ENCODE measurements at regions not wholly inside any gene's neighbourhood (a gene's known extent, or its start where the extent isn't known, plus 50 kb on each side); places are given as distances from the start of the nearest gene placed in this dataset.

- H3K27me3 ChIP-seq (ENCODE audit: control insufficient read depth, insufficient read depth, low read length), result no peaks in the 10 kb centered on the region
- H3K36me3 ChIP-seq (ENCODE audit: control insufficient read depth, insufficient read depth, low read length), result no peaks in the 10 kb centered on the region
- no peak overlapping the region for H3K9ac ChIP-seq (ENCODE audit: low read depth, low read length)
- peaks cover 5% of the 10 kb centered on the region for H3K4me1 ChIP-seq (ENCODE audit: control insufficient read depth, insufficient read depth, low read length)
- no peaks in the 10 kb centered on the region for H3K9me3 ChIP-seq (ENCODE audit: control insufficient read depth, insufficient read depth, low read length)
- H3K4me3 ChIP-seq (ENCODE audit: low read depth, low read length), result no peak overlapping the region
These were observed 323.6 kb downstream of the DRD1 start for GRCh38 chr5:175120412-175120811.

DNA sequence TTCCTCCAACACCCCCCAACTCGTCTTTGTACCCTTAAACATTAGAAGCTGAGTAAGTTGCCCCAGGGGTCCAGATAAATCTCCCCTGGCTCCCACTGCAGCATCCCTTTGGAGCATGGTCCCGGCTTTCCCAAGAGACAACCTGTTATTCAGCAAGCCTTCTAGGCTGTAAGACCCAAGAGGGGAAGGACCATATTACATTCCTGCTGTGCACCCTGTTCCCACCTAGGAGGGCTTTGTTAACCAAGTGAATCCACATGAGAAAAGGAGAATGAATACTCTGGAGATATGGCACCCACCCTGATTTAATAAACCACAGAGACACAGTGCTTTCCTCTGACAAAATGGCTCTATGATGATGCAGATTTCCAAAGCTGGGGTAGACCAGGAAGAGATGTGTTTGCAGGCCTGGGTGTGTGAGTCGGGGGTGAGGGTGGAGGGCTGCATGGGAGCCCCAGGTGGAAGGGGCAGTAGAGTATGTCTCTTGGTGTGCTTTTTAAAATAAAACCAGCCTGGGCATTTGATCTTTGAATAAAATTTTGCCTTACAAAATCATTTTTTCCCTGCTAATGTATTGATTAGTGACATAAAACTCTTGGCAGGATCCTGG, 325.2 kb downstream of the DRD1 start:
- H3K27me3 ChIP-seq (ENCODE audit: control insufficient read depth, insufficient read depth, low read length), result no peaks in the 10 kb centered on the region
- H3K4me1 ChIP-seq (ENCODE audit: control insufficient read depth, insufficient read depth, low read length), result peaks cover 5% of the 10 kb centered on the region
- no peaks in the 10 kb centered on the region for H3K9me3 ChIP-seq (ENCODE audit: control insufficient read depth, insufficient read depth, low read length)
- no peak overlapping the region for H3K4me3 ChIP-seq (ENCODE audit: low read depth, low read length)
- H3K36me3 ChIP-seq (ENCODE audit: control insufficient read depth, insufficient read depth, low read length), result no peaks in the 10 kb centered on the region
- no peak overlapping the region for H3K9ac ChIP-seq (ENCODE audit: low read depth, low read length)

GRCh38 chr5:175116466-175117048, 327.4 kb downstream of the DRD1 start:
- peaks cover 5% of the 10 kb centered on the region for H3K4me1 ChIP-seq (ENCODE audit: control insufficient read depth, insufficient read depth, low read length)
- no peak overlapping the region for H3K9ac ChIP-seq (ENCODE audit: low read depth, low read length)
- H3K4me3 ChIP-seq (ENCODE audit: low read depth, low read length), result no peak overlapping the region
- no peaks in the 10 kb centered on the region for H3K9me3 ChIP-seq (ENCODE audit: control insufficient read depth, insufficient read depth, low read length)
- H3K27me3 ChIP-seq (ENCODE audit: control insufficient read depth, insufficient read depth, low read length), result no peaks in the 10 kb centered on the region
- no peaks in the 10 kb centered on the region for H3K36me3 ChIP-seq (ENCODE audit: control insufficient read depth, insufficient read depth, low read length)

DNA sequence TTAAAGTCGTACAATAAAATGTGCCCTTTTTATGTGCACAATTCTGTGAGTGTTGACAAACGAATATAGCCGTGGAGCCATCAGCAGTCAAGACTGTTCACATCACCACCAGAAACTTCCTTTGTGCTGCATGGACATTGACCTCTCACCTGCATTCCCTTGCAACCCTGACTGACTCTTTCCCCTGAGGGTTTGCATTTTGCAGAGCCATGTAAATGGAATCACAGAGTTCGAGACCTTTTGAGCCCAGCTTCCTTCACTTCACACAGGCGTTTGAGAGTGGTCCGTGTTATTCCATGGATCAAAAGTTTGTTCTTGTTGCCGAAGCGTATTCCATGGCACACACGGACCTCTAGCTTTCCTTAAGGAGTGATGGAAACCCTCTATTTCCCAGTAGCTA, 328.2 kb downstream of the DRD1 start:
- Histone ChIP-seq H3K9me3 (ENCODE audit: control insufficient read depth, insufficient read depth, low read length) (no peaks in the 10 kb centered on the region), H3K4me3 (ENCODE audit: low read depth, low read length) (no peak overlapping the region), H3K36me3 (ENCODE audit: control insufficient read depth, insufficient read depth, low read length) (no peaks in the 10 kb centered on the region), H3K9ac (ENCODE audit: low read depth, low read length) (no peak overlapping the region), H3K27me3 (ENCODE audit: control insufficient read depth, insufficient read depth, low read length) (no peaks in the 10 kb centered on the region), H3K4me1 (ENCODE audit: control insufficient read depth, insufficient read depth, low read length) (peaks cover 5% of the 10 kb centered on the region)

DNA sequence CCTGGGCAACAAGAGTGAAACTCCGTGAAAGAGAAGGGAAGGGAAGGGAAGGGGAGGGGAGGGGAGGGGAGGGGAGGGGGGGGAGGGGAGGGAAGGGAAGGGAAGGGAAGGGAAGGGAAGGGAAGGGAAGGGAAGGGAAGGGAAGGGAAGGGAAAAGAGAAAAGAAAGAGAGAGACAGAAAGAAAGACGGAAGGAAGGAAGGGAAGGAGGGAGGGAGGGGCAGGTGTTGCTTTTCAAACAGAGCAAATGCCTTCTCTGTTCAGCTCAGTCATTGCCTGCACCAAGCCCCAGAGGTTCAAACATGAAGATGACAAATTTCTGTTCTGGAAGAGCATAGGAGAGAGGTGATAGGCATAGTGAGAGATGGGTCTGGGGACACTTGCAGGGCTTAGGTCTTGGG, 330.0 kb downstream of the DRD1 start:
- H3K27me3 ChIP-seq (ENCODE audit: control insufficient read depth, insufficient read depth, low read length), result no peaks in the 10 kb centered on the region
- no peaks in the 10 kb centered on the region for H3K36me3 ChIP-seq (ENCODE audit: control insufficient read depth, insufficient read depth, low read length)
- peaks cover 4% of the 10 kb centered on the region for H3K4me1 ChIP-seq (ENCODE audit: control insufficient read depth, insufficient read depth, low read length)
- no peaks in the 10 kb centered on the region for H3K9me3 ChIP-seq (ENCODE audit: control insufficient read depth, insufficient read depth, low read length)
- no peak overlapping the region for H3K4me3 ChIP-seq (ENCODE audit: low read depth, low read length)
- no peak overlapping the region for H3K9ac ChIP-seq (ENCODE audit: low read depth, low read length)

GRCh38 chr5:175109058-175109755, 334.8 kb downstream of the DRD1 start:
- Histone ChIP-seq H3K36me3 (ENCODE audit: control insufficient read depth, insufficient read depth, low read length) (no peaks in the 10 kb centered on the region), H3K4me1 (ENCODE audit: control insufficient read depth, insufficient read depth, low read length) (no peaks in the 10 kb centered on the region), H3K4me3 (ENCODE audit: low read depth, low read length) (no peak overlapping the region), H3K27me3 (ENCODE audit: control insufficient read depth, insufficient read depth, low read length) (no peaks in the 10 kb centered on the region), H3K9ac (ENCODE audit: low read depth, low read length) (no peak overlapping the region), H3K9me3 (ENCODE audit: control insufficient read depth, insufficient read depth, low read length) (no peaks in the 10 kb centered on the region)

GRCh38 chr5:175107865-175108264, 336.1 kb downstream of the DRD1 start:
- Histone ChIP-seq H3K9me3 (ENCODE audit: control insufficient read depth, insufficient read depth, low read length) (no peaks in the 10 kb centered on the region), H3K36me3 (ENCODE audit: control insufficient read depth, insufficient read depth, low read length) (no peaks in the 10 kb centered on the region), H3K4me3 (ENCODE audit: low read depth, low read length) (no peak overlapping the region), H3K27me3 (ENCODE audit: control insufficient read depth, insufficient read depth, low read length) (no peaks in the 10 kb centered on the region), H3K9ac (ENCODE audit: low read depth, low read length) (no peak overlapping the region), H3K4me1 (ENCODE audit: control insufficient read depth, insufficient read depth, low read length) (no peaks in the 10 kb centered on the region)

DNA sequence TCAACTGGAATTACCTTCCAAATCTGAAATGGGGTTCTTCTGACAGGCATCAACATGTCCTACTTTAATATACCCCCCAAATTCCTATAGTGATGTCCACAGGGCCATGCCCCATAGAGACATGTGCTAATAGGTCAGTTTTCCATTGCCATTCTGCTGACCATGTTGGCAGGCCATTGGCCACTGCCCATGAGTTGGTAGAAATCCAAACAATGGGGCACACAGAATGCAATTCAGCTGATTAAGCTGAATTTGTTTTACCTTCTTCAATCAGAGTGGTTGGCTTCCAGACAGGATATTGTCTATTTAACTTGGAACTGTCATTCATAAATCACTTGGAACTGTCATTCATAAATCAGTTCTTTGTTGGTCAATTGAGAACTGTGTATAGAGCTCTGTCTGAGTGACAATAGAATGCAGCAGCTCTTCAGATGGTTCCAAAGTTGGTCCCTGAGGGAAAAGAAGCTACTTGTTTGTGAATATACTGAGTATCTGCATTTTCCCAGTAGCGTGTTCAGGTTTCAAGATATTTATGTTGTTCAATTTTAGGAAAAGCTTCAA, 336.9 kb downstream of the DRD1 start:
- no peak overlapping the region for H3K4me3 ChIP-seq (ENCODE audit: low read depth, low read length)
- no peaks in the 10 kb centered on the region for H3K27me3 ChIP-seq (ENCODE audit: control insufficient read depth, insufficient read depth, low read length)
- no peaks in the 10 kb centered on the region for H3K4me1 ChIP-seq (ENCODE audit: control insufficient read depth, insufficient read depth, low read length)
- no peaks in the 10 kb centered on the region for H3K9me3 ChIP-seq (ENCODE audit: control insufficient read depth, insufficient read depth, low read length)
- no peaks in the 10 kb centered on the region for H3K36me3 ChIP-seq (ENCODE audit: control insufficient read depth, insufficient read depth, low read length)
- H3K9ac ChIP-seq (ENCODE audit: low read depth, low read length), result no peak overlapping the region

GRCh38 chr5:175104677-175105076, 339.3 kb downstream of the DRD1 start:
- H3K4me1 ChIP-seq (ENCODE audit: control insufficient read depth, insufficient read depth, low read length), result no peaks in the 10 kb centered on the region
- H3K36me3 ChIP-seq (ENCODE audit: control insufficient read depth, insufficient read depth, low read length), result no peaks in the 10 kb centered on the region
- no peak overlapping the region for H3K4me3 ChIP-seq (ENCODE audit: low read depth, low read length)
- no peaks in the 10 kb centered on the region for H3K27me3 ChIP-seq (ENCODE audit: control insufficient read depth, insufficient read depth, low read length)
- no peak overlapping the region for H3K9ac ChIP-seq (ENCODE audit: low read depth, low read length)
- H3K9me3 ChIP-seq (ENCODE audit: control insufficient read depth, insufficient read depth, low read length), result no peaks in the 10 kb centered on the region

GRCh38 chr5:175103746-175104145, 340.2 kb downstream of the DRD1 start:
- no peak overlapping the region for H3K9ac ChIP-seq (ENCODE audit: low read depth, low read length)
- no peaks in the 10 kb centered on the region for H3K4me1 ChIP-seq (ENCODE audit: control insufficient read depth, insufficient read depth, low read length)
- no peaks in the 10 kb centered on the region for H3K27me3 ChIP-seq (ENCODE audit: control insufficient read depth, insufficient read depth, low read length)
- no peaks in the 10 kb centered on the region for H3K9me3 ChIP-seq (ENCODE audit: control insufficient read depth, insufficient read depth, low read length)
- H3K4me3 ChIP-seq (ENCODE audit: low read depth, low read length), result no peak overlapping the region
- no peaks in the 10 kb centered on the region for H3K36me3 ChIP-seq (ENCODE audit: control insufficient read depth, insufficient read depth, low read length)

DNA sequence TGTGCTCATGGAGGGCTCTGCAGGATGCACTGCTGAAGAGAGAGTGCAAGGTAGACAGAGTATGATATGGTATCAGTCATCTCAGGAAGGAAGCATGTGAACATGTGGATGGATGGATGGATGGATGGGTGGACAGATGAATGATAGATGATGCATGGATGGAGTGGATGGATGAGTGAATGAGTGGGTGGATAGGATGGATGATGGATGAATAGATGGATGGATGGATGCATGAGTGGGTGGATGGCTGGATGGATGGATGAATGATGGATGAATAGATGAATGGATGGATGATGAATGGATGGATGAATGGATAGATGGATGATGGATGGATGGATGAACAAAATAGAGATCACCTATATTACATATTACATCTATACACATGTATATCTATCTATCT, 341.3 kb downstream of the DRD1 start:
- no peak overlapping the region for H3K4me3 ChIP-seq (ENCODE audit: low read depth, low read length)
- no peaks in the 10 kb centered on the region for H3K9me3 ChIP-seq (ENCODE audit: control insufficient read depth, insufficient read depth, low read length)
- no peaks in the 10 kb centered on the region for H3K4me1 ChIP-seq (ENCODE audit: control insufficient read depth, insufficient read depth, low read length)
- no peak overlapping the region for H3K9ac ChIP-seq (ENCODE audit: low read depth, low read length)
- no peaks in the 10 kb centered on the region for H3K36me3 ChIP-seq (ENCODE audit: control insufficient read depth, insufficient read depth, low read length)
- no peaks in the 10 kb centered on the region for H3K27me3 ChIP-seq (ENCODE audit: control insufficient read depth, insufficient read depth, low read length)

GRCh38 chr5:175098301-175098700, 345.7 kb downstream of the DRD1 start:
- Histone ChIP-seq H3K4me1 (ENCODE audit: control insufficient read depth, insufficient read depth, low read length) (peaks cover 7% of the 10 kb centered on the region), H3K4me3 (ENCODE audit: low read depth, low read length) (no peak overlapping the region), H3K9ac (ENCODE audit: low read depth, low read length) (no peak overlapping the region), H3K9me3 (ENCODE audit: control insufficient read depth, insufficient read depth, low read length) (no peaks in the 10 kb centered on the region), H3K36me3 (ENCODE audit: control insufficient read depth, insufficient read depth, low read length) (no peaks in the 10 kb centered on the region), H3K27me3 (ENCODE audit: control insufficient read depth, insufficient read depth, low read length) (no peaks in the 10 kb centered on the region)

All from iPS-15b (cell line).